K562 (cell line): ENCODE measurements at regions not wholly inside any gene's neighbourhood (a gene's known extent, or its start where the extent isn't known, plus 50 kb on each side); places are given as distances from the start of the nearest gene placed in this dataset.

ENCODE experiments used
- BRCA1 ChIP-seq, 2 experiments: fragments of 450-650 bp in 1 of 2; sonication (generic) in 1 of 2; formaldehyde crosslinking in 1 of 2; IDR thresholded peaks; 2 replicates each; pipeline versions ENCODE4 v1.5.0 to v1.6.1; 2017 to 2020; ENCODE audit warnings: mild to moderate bottlenecking in 1 of 2, missing genetic modification reagents in 1 of 2
- CBX5 ChIP-seq: IDR thresholded peaks from 2 replicates; pipeline ENCODE4 v1.6.1; 2014; ENCODE audit warnings: low read depth, borderline replicate concordance
- ELK1 ChIP-seq: sonication (generic); formaldehyde crosslinking; IDR thresholded peaks from 2 replicates; pipeline ENCODE4 v1.8.1; 2022; ENCODE audit warnings: missing genetic modification reagents
- HCFC1 ChIP-seq: IDR thresholded peaks from 2 replicates; pipeline ENCODE4 v1.6.1; 2012; ENCODE audit warnings: low read depth, low read length, improper control_type of control experiment
- TF ChIP-seq, protein P1 (sequence below), 2 experiments: fragments of 450-650 bp; IDR thresholded peaks; 2 replicates each; pipeline ENCODE4 v1.6.1; 2016

- TF ChIP-seq BRCA1 (IDR thresholded peaks at IDR 0.05) (no peak), BRCA1 (CRISPR knock-in tag; IDR thresholded peaks at IDR 0.05) (no peak), CBX5 (no peak), HCFC1 (no peak), ELK1 (CRISPR knock-in tag) (no peak)
- TF ChIP-seq, protein P1, sequence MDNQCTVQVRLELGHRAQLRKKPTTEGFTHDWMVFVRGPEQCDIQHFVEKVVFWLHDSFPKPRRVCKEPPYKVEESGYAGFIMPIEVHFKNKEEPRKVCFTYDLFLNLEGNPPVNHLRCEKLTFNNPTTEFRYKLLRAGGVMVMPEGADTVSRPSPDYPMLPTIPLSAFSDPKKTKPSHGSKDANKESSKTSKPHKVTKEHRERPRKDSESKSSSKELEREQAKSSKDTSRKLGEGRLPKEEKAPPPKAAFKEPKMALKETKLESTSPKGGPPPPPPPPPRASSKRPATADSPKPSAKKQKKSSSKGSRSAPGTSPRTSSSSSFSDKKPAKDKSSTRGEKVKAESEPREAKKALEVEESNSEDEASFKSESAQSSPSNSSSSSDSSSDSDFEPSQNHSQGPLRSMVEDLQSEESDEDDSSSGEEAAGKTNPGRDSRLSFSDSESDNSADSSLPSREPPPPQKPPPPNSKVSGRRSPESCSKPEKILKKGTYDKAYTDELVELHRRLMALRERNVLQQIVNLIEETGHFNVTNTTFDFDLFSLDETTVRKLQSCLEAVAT (IDR thresholded peaks at IDR 0.05): no peak
Observed at GRCh38 chr6:156425359-156426020, 351.7 kb upstream of the ARID1B start.
